ENCODE measurements at regions not wholly inside any gene's neighbourhood (a gene's known extent, or its start where the extent isn't known, plus 50 kb on each side); places are given as distances from the start of the nearest gene placed in this dataset.
A peak's percentile ranks its signal among the peaks of the same experiment; 100 is the strongest.
"Not testable (repeated sequence)": the region's sequence is repeated elsewhere in the genome, so short reads cannot be mapped to it uniquely, and the experiment has no call there.

GRCh38 chr12:25424211-25424731, 128.8 kb downstream of the LMNTD1 start:
- no peak for DNase-seq

GRCh38 chr12:25423355-25424050, 129.6 kb downstream of the LMNTD1 start:
- DNase-seq, result no peak

GRCh38 chr12:25422241-25422640, 130.8 kb downstream of the LMNTD1 start:
- no peak for DNase-seq

GRCh38 chr12:25421651-25422167, 131.4 kb downstream of the LMNTD1 start:
- DNase-seq, result no peak

GRCh38 chr12:25420116-25420515, 133.0 kb downstream of the LMNTD1 start:
- DNase-seq, result no peak

GRCh38 chr12:25419595-25419994, 133.5 kb downstream of the LMNTD1 start:
- DNase-seq, result no peak

GRCh38 chr12:25417071-25417470, 136.0 kb downstream of the LMNTD1 start:
- no peak for DNase-seq

GRCh38 chr12:25416516-25416915, 136.6 kb downstream of the LMNTD1 start:
- DNase-seq, result no peak

GRCh38 chr12:25415004-25415403, 138.1 kb downstream of the LMNTD1 start:
- no peak for DNase-seq

GRCh38 chr12:25412735-25413134, 140.3 kb downstream of the LMNTD1 start:
- DNase-seq, result no peak

GRCh38 chr12:25404955-25405354, 148.1 kb downstream of the LMNTD1 start:
- DNase-seq, result no peak

GRCh38 chr12:25401547-25402345, 151.0 kb upstream of the KRAS start:
- DNase-seq, result no peak

GRCh38 chr12:25397001-25397400, 146.3 kb upstream of the KRAS start:
- DNase-seq, result no peak

- no peak for DNase-seq
These were observed 144.5 kb upstream of the KRAS start for GRCh38 chr12:25395227-25395626.

GRCh38 chr12:25394775-25395174, 144.0 kb upstream of the KRAS start:
- DNase-seq, result not testable (repeated sequence)

GRCh38 chr12:25394025-25394424, 143.3 kb upstream of the KRAS start:
- no peak for DNase-seq

- DNase-seq, result not testable (repeated sequence)
These were observed 140.6 kb upstream of the KRAS start for GRCh38 chr12:25391346-25391745.

GRCh38 chr12:25388183-25388582, 137.5 kb upstream of the KRAS start:
- DNase-seq, result no peak

- DNase-seq, result no peak
These were observed 137.0 kb upstream of the KRAS start for GRCh38 chr12:25387732-25388050.

GRCh38 chr12:25386831-25387731, 136.4 kb upstream of the KRAS start:
- DNase-seq, result peak; percentile 66

- DNase-seq, result no peak
These were observed 134.1 kb upstream of the KRAS start for GRCh38 chr12:25384893-25385248.

- no peak for DNase-seq
These were observed 133.5 kb upstream of the KRAS start for GRCh38 chr12:25384038-25384892.
